ENCODE measurements at regions not wholly inside any gene's neighbourhood (a gene's known extent, or its start where the extent isn't known, plus 50 kb on each side); places are given as distances from the start of the nearest gene placed in this dataset.

GRCh38 chrX:145677109-145677817, 140.4 kb upstream of the SLITRK2 start:
- Histone ChIP-seq H4K20me1 (ENCODE audit: control insufficient read depth, extremely low read depth, insufficient read depth, low read length) (no peaks in the 10 kb centered on the region), H3K9ac (ENCODE audit: control insufficient read depth, extremely low read depth, insufficient read depth, low read length) (no peak overlapping the region), H3K36me3 (ENCODE audit: control insufficient read depth in 2 of 2, extremely low read depth in 1 of 2, insufficient read depth in 2 of 2, low read length in 2 of 2) (no peaks in the 10 kb centered on the region), H3K27me3 (ENCODE audit: control insufficient read depth, extremely low read depth, insufficient read depth, low read length) (no peaks in the 10 kb centered on the region), H3K4me2 (ENCODE audit: control insufficient read depth, extremely low read depth, insufficient read depth, low read depth, low read length) (no peak overlapping the region), H3K27ac (ENCODE audit: control insufficient read depth, insufficient read depth, low read length) (no peak overlapping the region), H3K79me2 (ENCODE audit: control insufficient read depth, insufficient read depth, low read length) (no peaks in the 10 kb centered on the region), H3K4me1 (ENCODE audit: control insufficient read depth, extremely low read depth, insufficient read depth, low read length) (no peaks in the 10 kb centered on the region), H2AFZ (ENCODE audit: control insufficient read depth, low read length) (no peak overlapping the region), H3K4me3 (ENCODE audit: control insufficient read depth in 2 of 3, extremely low read depth in 1 of 3, insufficient read depth in 2 of 3, low read depth in 1 of 3, low read length in 3 of 3) (no peak overlapping the region), H3K9me1 (ENCODE audit: control insufficient read depth, extremely low read depth, insufficient read depth, low read length) (no peaks in the 10 kb centered on the region), H3K9me3 (ENCODE audit: control insufficient read depth, low read depth, low read length) (peaks cover 1% of the 10 kb centered on the region)
- FAIRE-seq (no peak), DNase-seq (ENCODE audit: low read depth, low spot score) (no peak)
- dilution Hi-C loops (cut with MboI; ENCODE audit: extremely low pct_ligation_motif_present, low sequenced_read_pairs): no loop called here
- TF ChIP-seq EZH2 (IDR thresholded peaks at IDR 0.05; ENCODE audit: low read length): no peak
- TF ChIP-seq, protein P1, sequence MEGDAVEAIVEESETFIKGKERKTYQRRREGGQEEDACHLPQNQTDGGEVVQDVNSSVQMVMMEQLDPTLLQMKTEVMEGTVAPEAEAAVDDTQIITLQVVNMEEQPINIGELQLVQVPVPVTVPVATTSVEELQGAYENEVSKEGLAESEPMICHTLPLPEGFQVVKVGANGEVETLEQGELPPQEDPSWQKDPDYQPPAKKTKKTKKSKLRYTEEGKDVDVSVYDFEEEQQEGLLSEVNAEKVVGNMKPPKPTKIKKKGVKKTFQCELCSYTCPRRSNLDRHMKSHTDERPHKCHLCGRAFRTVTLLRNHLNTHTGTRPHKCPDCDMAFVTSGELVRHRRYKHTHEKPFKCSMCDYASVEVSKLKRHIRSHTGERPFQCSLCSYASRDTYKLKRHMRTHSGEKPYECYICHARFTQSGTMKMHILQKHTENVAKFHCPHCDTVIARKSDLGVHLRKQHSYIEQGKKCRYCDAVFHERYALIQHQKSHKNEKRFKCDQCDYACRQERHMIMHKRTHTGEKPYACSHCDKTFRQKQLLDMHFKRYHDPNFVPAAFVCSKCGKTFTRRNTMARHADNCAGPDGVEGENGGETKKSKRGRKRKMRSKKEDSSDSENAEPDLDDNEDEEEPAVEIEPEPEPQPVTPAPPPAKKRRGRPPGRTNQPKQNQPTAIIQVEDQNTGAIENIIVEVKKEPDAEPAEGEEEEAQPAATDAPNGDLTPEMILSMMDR (optimal IDR thresholded peaks at IDR 0.05 in 1 of 3, IDR thresholded peaks at IDR 0.05 in 1 of 3, conservative IDR thresholded peaks at IDR 0.05 in 1 of 3; ENCODE audit: extremely low read depth in 1 of 3, insufficient read depth in 2 of 3, low read length in 3 of 3): no peak

DNA sequence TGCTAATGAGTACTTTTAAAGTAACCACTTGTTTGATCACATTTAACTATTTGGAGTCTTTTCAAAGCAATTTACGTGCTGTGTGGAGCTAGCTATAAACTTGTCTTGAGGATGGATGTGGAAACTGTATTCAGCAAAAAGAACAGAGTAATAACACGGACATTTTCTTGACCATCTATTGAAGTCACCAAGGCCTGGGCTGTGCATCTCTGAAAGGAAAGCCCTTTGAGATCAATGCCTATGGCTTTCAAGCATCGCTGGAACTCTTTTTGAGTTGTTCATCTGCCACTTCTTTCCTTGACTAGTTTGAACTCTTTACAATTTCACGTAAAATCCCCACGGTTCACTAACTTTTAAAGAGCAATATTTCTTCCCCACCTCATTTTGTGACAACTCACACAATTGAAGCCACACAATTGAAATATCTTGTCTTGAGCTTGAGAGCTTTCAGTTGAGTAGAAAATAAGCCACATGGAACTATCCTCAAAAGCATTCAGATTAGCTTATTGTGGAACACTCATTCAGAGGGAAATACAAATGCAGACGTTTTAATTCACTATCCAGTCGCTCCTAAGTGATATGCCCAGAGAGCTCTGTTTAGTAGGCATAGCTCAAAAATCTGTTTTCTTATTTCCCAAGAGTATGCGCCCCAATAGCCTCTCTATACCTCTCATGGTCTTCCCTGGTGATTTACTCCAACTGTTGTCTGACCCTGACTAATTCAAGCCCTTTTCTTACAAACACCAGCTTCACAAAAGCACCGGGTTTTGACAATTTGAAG, 134.9 kb upstream of the SLITRK2 start:
- H3K27ac ChIP-seq (ENCODE audit: control insufficient read depth, insufficient read depth, low read length): no peak overlapping the region
- H3K9me1 ChIP-seq (ENCODE audit: control insufficient read depth, extremely low read depth, insufficient read depth, low read length): no peaks in the 10 kb centered on the region
- H3K9me3 ChIP-seq (ENCODE audit: control insufficient read depth, low read depth, low read length): peaks cover 1% of the 10 kb centered on the region
- H4K20me1 ChIP-seq (ENCODE audit: control insufficient read depth, extremely low read depth, insufficient read depth, low read length): no peaks in the 10 kb centered on the region
- no peak overlapping the region for H2AFZ ChIP-seq (ENCODE audit: control insufficient read depth, low read length)
- H3K4me2 ChIP-seq (ENCODE audit: control insufficient read depth, extremely low read depth, insufficient read depth, low read depth, low read length): no peak overlapping the region
- H3K27me3 ChIP-seq (ENCODE audit: control insufficient read depth, extremely low read depth, insufficient read depth, low read length): no peaks in the 10 kb centered on the region
- FAIRE-seq: no peak
- H3K4me3 ChIP-seq (ENCODE audit: control insufficient read depth in 2 of 3, extremely low read depth in 1 of 3, insufficient read depth in 2 of 3, low read depth in 1 of 3, low read length in 3 of 3): no peak overlapping the region
- H3K79me2 ChIP-seq (ENCODE audit: control insufficient read depth, insufficient read depth, low read length): no peaks in the 10 kb centered on the region
- H3K36me3 ChIP-seq (ENCODE audit: control insufficient read depth in 2 of 2, extremely low read depth in 1 of 2, insufficient read depth in 2 of 2, low read length in 2 of 2): no peaks in the 10 kb centered on the region
- no peak overlapping the region for H3K9ac ChIP-seq (ENCODE audit: control insufficient read depth, extremely low read depth, insufficient read depth, low read length)
- TF ChIP-seq EZH2 (IDR thresholded peaks at IDR 0.05; ENCODE audit: low read length): no peak
- TF ChIP-seq, protein P1 (optimal IDR thresholded peaks at IDR 0.05 in 1 of 3, IDR thresholded peaks at IDR 0.05 in 1 of 3, conservative IDR thresholded peaks at IDR 0.05 in 1 of 3; ENCODE audit: extremely low read depth in 1 of 3, insufficient read depth in 2 of 3, low read length in 3 of 3): no peak
- no peaks in the 10 kb centered on the region for H3K4me1 ChIP-seq (ENCODE audit: control insufficient read depth, extremely low read depth, insufficient read depth, low read length)
- dilution Hi-C loops (cut with MboI; ENCODE audit: extremely low pct_ligation_motif_present, low sequenced_read_pairs): no loop called here
- no peak for DNase-seq (ENCODE audit: low read depth, low spot score)

Measured in keratinocyte (primary cell).